ENCODE measurements at regions not wholly inside any gene's neighbourhood (a gene's known extent, or its start where the extent isn't known, plus 50 kb on each side); places are given as distances from the start of the nearest gene placed in this dataset.

GRCh38 chr16:48450367-48450766 lies 65.2 kb upstream of the SIAH1 start:
- no peak for DNase-seq (ENCODE audit: insufficient read length, low spot score, missing footprints)
- H3K9me3 ChIP-seq (ENCODE audit: low read depth, low read length), result no peaks in the 10 kb centered on the region
- no peaks in the 10 kb centered on the region for H4K20me1 ChIP-seq (ENCODE audit: insufficient read depth, low read length)
- H2AFZ ChIP-seq (ENCODE audit: low read length), result no peak overlapping the region
- H3K27ac ChIP-seq (ENCODE audit: low read depth, low read length), result no peak overlapping the region
- H3K4me3 ChIP-seq (ENCODE audit: insufficient read depth, low read length), result no peak overlapping the region
- H3K4me1 ChIP-seq (ENCODE audit: insufficient read depth, low read length), result peaks cover 5% of the 10 kb centered on the region
- H3K27me3 ChIP-seq (ENCODE audit: insufficient read depth, low read length), result peaks cover 3% of the 10 kb centered on the region
- no peaks in the 10 kb centered on the region for H3K79me2 ChIP-seq (ENCODE audit: insufficient read depth, low read length)
- no peak overlapping the region for H3K4me2 ChIP-seq (ENCODE audit: insufficient read depth, low read length)
- TF ChIP-seq, protein P1, sequence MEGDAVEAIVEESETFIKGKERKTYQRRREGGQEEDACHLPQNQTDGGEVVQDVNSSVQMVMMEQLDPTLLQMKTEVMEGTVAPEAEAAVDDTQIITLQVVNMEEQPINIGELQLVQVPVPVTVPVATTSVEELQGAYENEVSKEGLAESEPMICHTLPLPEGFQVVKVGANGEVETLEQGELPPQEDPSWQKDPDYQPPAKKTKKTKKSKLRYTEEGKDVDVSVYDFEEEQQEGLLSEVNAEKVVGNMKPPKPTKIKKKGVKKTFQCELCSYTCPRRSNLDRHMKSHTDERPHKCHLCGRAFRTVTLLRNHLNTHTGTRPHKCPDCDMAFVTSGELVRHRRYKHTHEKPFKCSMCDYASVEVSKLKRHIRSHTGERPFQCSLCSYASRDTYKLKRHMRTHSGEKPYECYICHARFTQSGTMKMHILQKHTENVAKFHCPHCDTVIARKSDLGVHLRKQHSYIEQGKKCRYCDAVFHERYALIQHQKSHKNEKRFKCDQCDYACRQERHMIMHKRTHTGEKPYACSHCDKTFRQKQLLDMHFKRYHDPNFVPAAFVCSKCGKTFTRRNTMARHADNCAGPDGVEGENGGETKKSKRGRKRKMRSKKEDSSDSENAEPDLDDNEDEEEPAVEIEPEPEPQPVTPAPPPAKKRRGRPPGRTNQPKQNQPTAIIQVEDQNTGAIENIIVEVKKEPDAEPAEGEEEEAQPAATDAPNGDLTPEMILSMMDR (IDR thresholded peaks at IDR 0.05; ENCODE audit: extremely low read depth, low read depth, low read length), result no peak
- no peaks in the 10 kb centered on the region for H3K36me3 ChIP-seq (ENCODE audit: insufficient read depth, low read length)

- no peaks in the 10 kb centered on the region for H3K9me3 ChIP-seq (ENCODE audit: low read depth, low read length)
- H3K27ac ChIP-seq (ENCODE audit: low read depth, low read length), result no peak overlapping the region
- H3K4me2 ChIP-seq (ENCODE audit: insufficient read depth, low read length), result no peak overlapping the region
- no peak for DNase-seq (ENCODE audit: insufficient read length, low spot score, missing footprints)
- no peaks in the 10 kb centered on the region for H3K27me3 ChIP-seq (ENCODE audit: insufficient read depth, low read length)
- peaks cover 12% of the 10 kb centered on the region for H3K4me1 ChIP-seq (ENCODE audit: insufficient read depth, low read length)
- no peaks in the 10 kb centered on the region for H4K20me1 ChIP-seq (ENCODE audit: insufficient read depth, low read length)
- TF ChIP-seq, protein P1 (IDR thresholded peaks at IDR 0.05; ENCODE audit: extremely low read depth, low read depth, low read length), result no peak
- no peaks in the 10 kb centered on the region for H3K36me3 ChIP-seq (ENCODE audit: insufficient read depth, low read length)
- no peak overlapping the region for H2AFZ ChIP-seq (ENCODE audit: low read length)
- H3K4me3 ChIP-seq (ENCODE audit: insufficient read depth, low read length), result no peak overlapping the region
- H3K79me2 ChIP-seq (ENCODE audit: insufficient read depth, low read length), result no peaks in the 10 kb centered on the region
Observed at GRCh38 chr16:48448841-48449481, 63.7 kb upstream of the SIAH1 start.

DNA sequence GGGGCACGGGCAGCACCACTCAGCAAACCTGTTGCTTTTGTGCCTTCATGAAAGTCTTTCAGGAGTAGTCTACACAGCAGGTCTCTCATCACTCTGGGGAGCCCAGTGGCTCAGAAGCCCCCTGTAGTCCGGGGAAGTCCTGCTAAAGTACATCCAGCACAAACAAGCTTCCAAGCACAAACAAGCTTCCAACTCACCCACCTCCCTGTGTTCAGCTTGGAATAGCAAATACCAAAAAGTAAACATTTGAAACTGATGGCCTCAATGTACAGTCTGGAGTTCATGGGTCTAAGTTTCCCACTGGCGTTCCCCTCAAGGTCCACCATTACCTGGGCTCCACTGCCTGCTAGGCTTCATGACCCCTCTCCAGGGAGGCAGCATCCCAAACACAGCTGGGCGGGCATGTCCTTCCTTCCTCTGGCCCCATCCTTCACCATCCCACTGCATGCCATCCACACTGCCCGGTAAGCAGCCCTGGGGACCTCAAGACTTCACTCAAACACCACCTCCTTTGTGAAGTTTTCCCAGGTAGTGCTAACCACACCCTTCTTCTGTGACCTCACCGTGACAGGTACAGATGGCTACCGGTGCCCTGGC lies 62.8 kb upstream of the SIAH1 start:
- DNase-seq (ENCODE audit: insufficient read length, low spot score, missing footprints), result no peak
- H3K9me3 ChIP-seq (ENCODE audit: low read depth, low read length), result no peaks in the 10 kb centered on the region
- H3K4me2 ChIP-seq (ENCODE audit: insufficient read depth, low read length), result no peak overlapping the region
- TF ChIP-seq, protein P1 (IDR thresholded peaks at IDR 0.05; ENCODE audit: extremely low read depth, low read depth, low read length), result no peak
- H3K4me1 ChIP-seq (ENCODE audit: insufficient read depth, low read length), result peaks cover 12% of the 10 kb centered on the region
- no peaks in the 10 kb centered on the region for H4K20me1 ChIP-seq (ENCODE audit: insufficient read depth, low read length)
- no peak overlapping the region for H3K4me3 ChIP-seq (ENCODE audit: insufficient read depth, low read length)
- H3K27ac ChIP-seq (ENCODE audit: low read depth, low read length), result no peak overlapping the region
- no peaks in the 10 kb centered on the region for H3K27me3 ChIP-seq (ENCODE audit: insufficient read depth, low read length)
- no peak overlapping the region for H2AFZ ChIP-seq (ENCODE audit: low read length)
- no peaks in the 10 kb centered on the region for H3K36me3 ChIP-seq (ENCODE audit: insufficient read depth, low read length)
- no peaks in the 10 kb centered on the region for H3K79me2 ChIP-seq (ENCODE audit: insufficient read depth, low read length)

GRCh38 chr16:48447428-48447827 lies 62.2 kb upstream of the SIAH1 start:
- DNase-seq (ENCODE audit: insufficient read length, low spot score, missing footprints), result no peak
- H2AFZ ChIP-seq (ENCODE audit: low read length), result no peak overlapping the region
- no peak overlapping the region for H3K4me2 ChIP-seq (ENCODE audit: insufficient read depth, low read length)
- H3K36me3 ChIP-seq (ENCODE audit: insufficient read depth, low read length), result no peaks in the 10 kb centered on the region
- no peak overlapping the region for H3K27ac ChIP-seq (ENCODE audit: low read depth, low read length)
- H3K9me3 ChIP-seq (ENCODE audit: low read depth, low read length), result no peaks in the 10 kb centered on the region
- H3K4me1 ChIP-seq (ENCODE audit: insufficient read depth, low read length), result peaks cover 12% of the 10 kb centered on the region
- H4K20me1 ChIP-seq (ENCODE audit: insufficient read depth, low read length), result no peaks in the 10 kb centered on the region
- no peaks in the 10 kb centered on the region for H3K79me2 ChIP-seq (ENCODE audit: insufficient read depth, low read length)
- H3K27me3 ChIP-seq (ENCODE audit: insufficient read depth, low read length), result no peaks in the 10 kb centered on the region
- TF ChIP-seq, protein P1 (IDR thresholded peaks at IDR 0.05; ENCODE audit: extremely low read depth, low read depth, low read length), result no peak
- H3K4me3 ChIP-seq (ENCODE audit: insufficient read depth, low read length), result no peak overlapping the region

All from osteoblast (primary cell).